Caco-2 (cell line): ENCODE measurements at regions not wholly inside any gene's neighbourhood (a gene's known extent, or its start where the extent isn't known, plus 50 kb on each side); places are given as distances from the start of the nearest gene placed in this dataset.

Source experiments
- BruUV-seq: library from RNA; stranded (reverse); fragments of 400-500 nt; replicated peaks from 2 replicates; lab custom pipeline; 2021; lab: Mats Ljungman, UMichigan
- CTCF ChIA-PET: fragments of 300-600 bp; sonication (Branson Sonifier 250); formaldehyde crosslinking; loops from one replicate; lab custom pipeline; 2022; ENCODE audit warnings: antibody characterized with exemption; lab: Charles Lee
- POLR2A ChIA-PET: fragments of 300-600 bp; sonication (Branson Sonifier 250); formaldehyde crosslinking; loops from one replicate; lab custom pipeline; 2022; ENCODE audit warnings: antibody characterized with exemption; lab: Charles Lee
- DNase-seq, 2 experiments: peaks; one replicate each; pipeline versions ENCODE4 v3.0.0 to v3.0.0-alpha.2; 2020 to 2022
- H3K27me3 ChIP-seq: replicated peaks from 2 replicates; pipeline ENCODE4 v1.6.0; 2011; ENCODE audit warnings: low read length; ENCODE audit not compliant: control insufficient read depth, insufficient read depth
- H3K36me3 ChIP-seq: 2 replicates; pipeline ENCODE4 v1.5.1; 2011; ENCODE audit warnings: low read length; ENCODE audit not compliant: control insufficient read depth, insufficient read depth
- H3K4me1 ChIP-seq: fragments of 250-450 bp; sonication (Bioruptor Pico); 2 replicates; pipeline ENCODE4 v1.5.1; 2020; ENCODE audit warnings: mild to moderate bottlenecking
- H3K4me3 ChIP-seq: 2 replicates; pipeline ENCODE4 v1.5.1; 2011; ENCODE audit warnings: low read depth, mild to moderate bottlenecking, control low read depth, low read length
- H3K9me3 ChIP-seq: fragments of 250-450 bp; sonication (Bioruptor Pico); 2 replicates; pipeline ENCODE4 v1.5.1; 2020; ENCODE audit warnings: mild to moderate bottlenecking, moderate library complexity
- H3K27ac Mint-ChIP-seq: one replicate; pipeline ENCODE4 v1.8.0; 2022; ENCODE audit warnings: mixed read lengths; ENCODE audit not compliant: unreplicated experiment
- H3K27me3 Mint-ChIP-seq: one replicate; pipeline ENCODE4 v1.8.0; 2022; ENCODE audit warnings: mixed read lengths; ENCODE audit not compliant: insufficient read depth, unreplicated experiment
- H3K36me3 Mint-ChIP-seq: one replicate; pipeline ENCODE4 v1.8.0; 2022; ENCODE audit warnings: mild to moderate bottlenecking, mixed read lengths; ENCODE audit not compliant: insufficient read depth, unreplicated experiment
- H3K4me1 Mint-ChIP-seq: one replicate; pipeline ENCODE4 v1.8.0; 2022; ENCODE audit warnings: low read depth, mixed read lengths; ENCODE audit not compliant: unreplicated experiment
- H3K4me3 Mint-ChIP-seq: one replicate; pipeline ENCODE4 v1.8.0; 2022; ENCODE audit warnings: mild to moderate bottlenecking, moderate library complexity, mixed read lengths; ENCODE audit not compliant: unreplicated experiment
- H3K9me3 Mint-ChIP-seq: one replicate; pipeline ENCODE4 v1.8.0; 2022; ENCODE audit warnings: mixed read lengths; ENCODE audit not compliant: unreplicated experiment
- intact Hi-C: fragments of 100-400 bp; cut with micrococcal nuclease; formaldehyde crosslinking; loops from one replicate; pipeline ENCODE4 v1.10.0; 2022; ENCODE audit not compliant: unreplicated experiment
- TF ChIP-seq, protein P1 (sequence below), 2 experiments: fragments of 200-600 bp in 1 of 2; IDR thresholded peaks; 1 replicate in 1 of 2; 2 replicates in 1 of 2; pipeline versions ENCODE4 v1.5.1 to v1.8.0; 2011 to 2022; ENCODE audit warnings: antibody characterized with exemption in 1 of 2, control low read depth in 1 of 2, inconsistent platforms in 1 of 2, low read depth in 1 of 2, low read length in 1 of 2, mild to moderate bottlenecking in 1 of 2, moderate library complexity in 1 of 2; ENCODE audit not compliant: insufficient read depth in 1 of 2, severe bottlenecking in 1 of 2, unreplicated experiment in 1 of 2

DNA sequence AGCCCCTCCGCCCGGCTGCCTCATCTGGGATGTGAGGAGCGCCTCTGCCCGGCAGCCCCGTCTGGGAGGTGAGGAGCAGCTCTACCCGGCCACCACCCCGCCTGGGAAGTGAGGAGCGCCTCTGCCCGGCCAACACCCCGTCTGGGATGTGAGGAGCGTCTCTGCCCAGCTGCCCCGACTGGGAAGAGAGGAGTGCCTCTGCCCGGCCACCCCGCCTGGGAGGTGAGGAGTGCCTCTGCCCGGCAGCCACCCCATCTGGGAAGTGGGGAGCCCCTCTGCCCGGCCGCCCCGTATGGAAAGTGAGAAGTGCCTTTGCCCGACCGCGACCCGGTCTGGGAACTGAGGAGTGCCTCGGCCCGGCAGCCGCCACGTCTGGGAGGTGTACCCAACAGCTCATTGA is 74.3 kb upstream of the TNIP3 start:
- Histone ChIP-seq H3K4me3 (no peak overlapping the region), H3K36me3 (no peaks in the 10 kb centered on the region), H3K4me1 (0 out of 2 replicates have a peak, but pooled peaks cover 4% of the 10 kb centered on the region), H3K27me3 (no peaks in the 10 kb centered on the region), H3K9me3 (no peaks in the 10 kb centered on the region)
- intact Hi-C loops, result no loop called here
- Mint-ChIP-seq H3K27ac (no peak overlapping the region), H3K36me3 (no peaks in the 10 kb centered on the region), H3K9me3 (no peaks in the 10 kb centered on the region), H3K27me3 (no peaks in the 10 kb centered on the region), H3K4me3 (no peak overlapping the region), H3K4me1 (no peaks in the 10 kb centered on the region)
- BruUV-seq, result no TSS peak
- TF ChIP-seq, protein P1, sequence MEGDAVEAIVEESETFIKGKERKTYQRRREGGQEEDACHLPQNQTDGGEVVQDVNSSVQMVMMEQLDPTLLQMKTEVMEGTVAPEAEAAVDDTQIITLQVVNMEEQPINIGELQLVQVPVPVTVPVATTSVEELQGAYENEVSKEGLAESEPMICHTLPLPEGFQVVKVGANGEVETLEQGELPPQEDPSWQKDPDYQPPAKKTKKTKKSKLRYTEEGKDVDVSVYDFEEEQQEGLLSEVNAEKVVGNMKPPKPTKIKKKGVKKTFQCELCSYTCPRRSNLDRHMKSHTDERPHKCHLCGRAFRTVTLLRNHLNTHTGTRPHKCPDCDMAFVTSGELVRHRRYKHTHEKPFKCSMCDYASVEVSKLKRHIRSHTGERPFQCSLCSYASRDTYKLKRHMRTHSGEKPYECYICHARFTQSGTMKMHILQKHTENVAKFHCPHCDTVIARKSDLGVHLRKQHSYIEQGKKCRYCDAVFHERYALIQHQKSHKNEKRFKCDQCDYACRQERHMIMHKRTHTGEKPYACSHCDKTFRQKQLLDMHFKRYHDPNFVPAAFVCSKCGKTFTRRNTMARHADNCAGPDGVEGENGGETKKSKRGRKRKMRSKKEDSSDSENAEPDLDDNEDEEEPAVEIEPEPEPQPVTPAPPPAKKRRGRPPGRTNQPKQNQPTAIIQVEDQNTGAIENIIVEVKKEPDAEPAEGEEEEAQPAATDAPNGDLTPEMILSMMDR (IDR thresholded peaks at IDR 0.05; ENCODE audit: insufficient read depth in 1 of 2, low read depth in 1 of 2, low read length in 1 of 2, severe bottlenecking in 1 of 2, unreplicated experiment in 1 of 2), result no peak
- ChIA-PET POLR2A (no interaction called here), CTCF (no interaction called here)
- no peak for DNase-seq

DNA sequence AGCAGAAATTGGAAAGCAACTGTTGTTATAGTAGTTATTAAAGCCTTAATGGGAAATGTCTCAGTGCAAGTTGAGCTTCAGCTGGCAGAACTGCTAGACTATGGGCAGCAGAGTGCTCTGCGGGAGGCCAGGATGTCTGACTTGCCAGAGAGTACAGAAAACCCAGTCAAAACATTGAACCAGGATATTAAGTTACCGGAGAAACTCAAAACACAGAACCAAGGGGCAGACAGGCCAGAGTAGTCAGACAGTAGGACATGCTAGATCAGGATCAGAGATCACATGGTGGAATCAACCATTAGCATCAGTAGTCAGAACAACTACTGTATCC is 72.9 kb upstream of the TNIP3 start:
- H3K27me3 Mint-ChIP-seq, result no peaks in the 10 kb centered on the region
- H3K27ac Mint-ChIP-seq, result no peak overlapping the region
- intact Hi-C loops, result no loop called here
- ChIA-PET CTCF (no interaction called here), POLR2A (no interaction called here)
- TF ChIP-seq, protein P1 (IDR thresholded peaks at IDR 0.05; ENCODE audit: insufficient read depth in 1 of 2, low read depth in 1 of 2, low read length in 1 of 2, severe bottlenecking in 1 of 2, unreplicated experiment in 1 of 2), result no peak
- H3K36me3 Mint-ChIP-seq, result no peaks in the 10 kb centered on the region
- no TSS peak for BruUV-seq
- Histone ChIP-seq H3K4me3 (no peak overlapping the region), H3K27me3 (no peaks in the 10 kb centered on the region), H3K36me3 (no peaks in the 10 kb centered on the region), H3K9me3 (no peaks in the 10 kb centered on the region), H3K4me1 (0 out of 2 replicates have a peak, but pooled peaks cover 4% of the 10 kb centered on the region)
- DNase-seq, result no peak
- no peak overlapping the region for H3K4me3 Mint-ChIP-seq
- no peaks in the 10 kb centered on the region for H3K4me1 Mint-ChIP-seq
- no peaks in the 10 kb centered on the region for H3K9me3 Mint-ChIP-seq

DNA sequence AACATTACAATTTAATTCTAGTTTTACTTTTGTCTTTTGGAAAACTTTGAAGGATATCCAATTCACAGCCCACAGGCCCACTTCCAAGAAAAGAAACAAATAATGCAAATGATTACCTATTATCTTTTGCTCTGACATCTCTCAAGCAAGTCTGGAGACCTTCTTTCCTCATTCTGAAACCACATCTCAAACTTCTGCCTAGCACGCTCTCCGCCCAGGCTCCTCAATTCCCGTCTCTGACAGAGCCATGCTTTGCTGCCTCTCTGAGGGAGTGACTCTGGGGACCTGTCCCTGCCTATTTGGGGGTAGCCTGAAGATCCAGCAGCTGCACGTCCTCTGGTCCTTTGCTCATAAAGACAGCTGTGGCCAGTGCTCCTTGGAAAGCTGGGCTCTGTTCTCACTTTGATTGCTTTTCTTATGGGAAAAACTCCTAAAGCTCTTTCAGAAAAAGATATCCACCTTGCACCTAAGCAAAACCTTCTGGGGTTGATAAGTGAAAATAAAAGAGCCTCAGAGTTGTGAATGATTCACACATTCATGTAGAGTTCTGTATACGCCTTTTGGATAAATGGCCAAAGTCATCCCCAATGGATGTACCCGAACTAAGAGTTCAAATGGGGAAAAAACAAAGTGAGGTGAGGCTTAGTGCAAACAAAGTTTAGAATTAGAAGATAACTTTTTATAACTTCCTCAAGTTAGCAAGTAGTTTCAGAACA is 72.4 kb upstream of the TNIP3 start:
- H3K4me1 Mint-ChIP-seq, result no peaks in the 10 kb centered on the region
- intact Hi-C loops, result no loop called here
- ChIA-PET POLR2A (no interaction called here), CTCF (no interaction called here)
- DNase-seq, result no peak
- no peak overlapping the region for H3K27ac Mint-ChIP-seq
- H3K36me3 ChIP-seq, result no peaks in the 10 kb centered on the region
- H3K27me3 ChIP-seq, result no peaks in the 10 kb centered on the region
- TF ChIP-seq, protein P1 (IDR thresholded peaks at IDR 0.05; ENCODE audit: insufficient read depth in 1 of 2, low read depth in 1 of 2, low read length in 1 of 2, severe bottlenecking in 1 of 2, unreplicated experiment in 1 of 2), result no peak
- BruUV-seq, result no TSS peak
- H3K27me3 Mint-ChIP-seq, result no peaks in the 10 kb centered on the region
- no peaks in the 10 kb centered on the region for H3K36me3 Mint-ChIP-seq
- no peak overlapping the region for H3K4me3 Mint-ChIP-seq
- H3K9me3 ChIP-seq, result no peaks in the 10 kb centered on the region
- H3K4me3 ChIP-seq, result no peak overlapping the region
- no peaks in the 10 kb centered on the region for H3K9me3 Mint-ChIP-seq
- H3K4me1 ChIP-seq, result 0 out of 2 replicates have a peak, but pooled peaks cover 4% of the 10 kb centered on the region
